ENCODE measurements at regions not wholly inside any gene's neighbourhood (a gene's known extent, or its start where the extent isn't known, plus 50 kb on each side); places are given as distances from the start of the nearest gene placed in this dataset.

DNA sequence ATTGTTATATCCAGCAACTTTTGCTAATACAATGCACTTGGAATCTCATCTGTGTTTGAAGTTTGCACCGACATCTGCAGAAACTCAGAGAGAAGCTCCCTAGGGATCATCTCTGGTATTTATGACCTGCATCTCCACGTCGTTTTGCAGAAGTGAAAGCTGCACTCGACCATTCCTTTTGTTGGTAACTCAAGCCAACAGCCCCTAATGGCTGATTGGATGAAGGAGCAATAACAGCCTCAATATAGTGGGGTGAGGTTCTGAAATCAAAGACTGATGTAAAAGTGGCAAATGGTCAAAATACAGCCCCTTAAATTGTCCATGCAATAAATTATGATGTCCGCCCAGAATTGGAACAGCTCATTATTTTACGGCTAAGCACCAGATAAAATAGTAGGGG is 344.2 kb upstream of the KAZN start:
- H3K27ac ChIP-seq (ENCODE audit: low read depth in 1 of 3, low read length in 2 of 3): no peak overlapping the region
- no peak for FAIRE-seq
- no peaks in the 10 kb centered on the region for H3K9me3 ChIP-seq (ENCODE audit: control insufficient read depth in 2 of 2, insufficient read depth in 1 of 2, low read depth in 1 of 2, low read length in 1 of 2)
- 42 to 59% (median 57%) methylated on average over 6 of the region's 6 CpGs for WGBS, 3 donors
- H3K4me3 ChIP-seq (ENCODE audit: low read depth in 1 of 3, low read length in 3 of 3): no peak overlapping the region
- no peaks in the 10 kb centered on the region for H3K27me3 ChIP-seq (ENCODE audit: control insufficient read depth in 3 of 3, insufficient read depth in 3 of 3, low read length in 3 of 3)
- DNase-seq: no peak
- no peaks in the 10 kb centered on the region for H3K4me1 ChIP-seq (ENCODE audit: control insufficient read depth in 3 of 3, insufficient read depth in 2 of 3, low read depth in 1 of 3, low read length in 2 of 3)
- H3K36me3 ChIP-seq (ENCODE audit: control insufficient read depth in 3 of 3, insufficient read depth in 2 of 3, low read depth in 1 of 3, low read length in 3 of 3): no peaks in the 10 kb centered on the region

- no peak for FAIRE-seq
- 86 to 95% (median 87%) methylated on average over 3 of the region's 3 CpGs for WGBS, 3 donors
Measured at GRCh38 chr1:14255233-14255632, 343.3 kb upstream of the KAZN start.

GRCh38 chr1:14255711-14256110 is 342.8 kb upstream of the KAZN start:
- H3K4me1 ChIP-seq (ENCODE audit: control insufficient read depth in 3 of 3, insufficient read depth in 2 of 3, low read depth in 1 of 3, low read length in 2 of 3): no peaks in the 10 kb centered on the region
- no peak overlapping the region for H3K27ac ChIP-seq (ENCODE audit: low read depth in 1 of 3, low read length in 2 of 3)
- no peak for DNase-seq
- no peak for FAIRE-seq
- H3K4me3 ChIP-seq (ENCODE audit: low read depth in 1 of 3, low read length in 3 of 3): no peak overlapping the region
- WGBS, 3 donors: 57 to 73% (median 70%) methylated on average over 2 of the region's 2 CpGs
- no peaks in the 10 kb centered on the region for H3K36me3 ChIP-seq (ENCODE audit: control insufficient read depth in 3 of 3, insufficient read depth in 2 of 3, low read depth in 1 of 3, low read length in 3 of 3)
- no peaks in the 10 kb centered on the region for H3K27me3 ChIP-seq (ENCODE audit: control insufficient read depth in 3 of 3, insufficient read depth in 3 of 3, low read length in 3 of 3)
- H3K9me3 ChIP-seq (ENCODE audit: control insufficient read depth in 2 of 2, insufficient read depth in 1 of 2, low read depth in 1 of 2, low read length in 1 of 2): no peaks in the 10 kb centered on the region

More at GRCh38 chr1:14255233-14255632, 343.3 kb upstream of the KAZN start:
- Histone ChIP-seq H3K4me1 (ENCODE audit: control insufficient read depth in 3 of 3, insufficient read depth in 2 of 3, low read depth in 1 of 3, low read length in 2 of 3) (no peaks in the 10 kb centered on the region), H3K9me3 (ENCODE audit: control insufficient read depth in 2 of 2, insufficient read depth in 1 of 2, low read depth in 1 of 2, low read length in 1 of 2) (no peaks in the 10 kb centered on the region), H3K4me3 (ENCODE audit: low read depth in 1 of 3, low read length in 3 of 3) (no peak overlapping the region), H3K27ac (ENCODE audit: low read depth in 1 of 3, low read length in 2 of 3) (no peak overlapping the region), H3K27me3 (ENCODE audit: control insufficient read depth in 3 of 3, insufficient read depth in 3 of 3, low read length in 3 of 3) (no peaks in the 10 kb centered on the region), H3K36me3 (ENCODE audit: control insufficient read depth in 3 of 3, insufficient read depth in 2 of 3, low read depth in 1 of 3, low read length in 3 of 3) (no peaks in the 10 kb centered on the region)
- DNase-seq: no peak

DNA sequence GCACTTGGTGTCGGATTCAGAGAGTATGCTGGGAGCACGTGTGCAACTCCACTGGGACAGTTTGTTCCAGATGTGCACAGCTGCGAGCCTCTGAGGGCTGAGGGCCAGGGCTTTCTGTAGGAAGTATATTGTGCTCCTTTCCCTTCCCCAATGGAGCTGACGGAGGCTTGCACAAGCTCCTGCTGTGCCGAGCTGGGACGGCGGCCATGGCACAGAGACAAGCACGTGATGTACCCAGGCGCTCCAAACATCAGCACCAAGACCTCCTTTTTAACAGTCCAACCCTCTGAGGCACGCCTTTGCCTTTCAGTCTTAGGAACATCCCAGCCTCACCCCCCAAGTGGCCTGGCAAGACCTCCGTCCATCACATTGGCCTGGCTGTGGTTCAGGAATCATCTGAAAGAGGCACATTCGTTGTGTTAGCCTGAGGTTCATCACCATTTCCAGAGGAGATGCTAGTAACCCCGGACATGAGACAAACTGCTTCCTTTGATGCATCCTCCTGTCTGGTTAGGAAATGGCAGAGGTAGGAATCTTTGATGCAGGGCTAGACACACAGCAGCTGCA is 339.2 kb upstream of the KAZN start:
- peak overlapping the region in 1 of 3 donors; percentile 47 for H3K27ac ChIP-seq (ENCODE audit: low read depth in 1 of 3, low read length in 2 of 3)
- FAIRE-seq: no peak
- WGBS, 3 donors: 65 to 94% (median 84%) methylated on average over 13 of the region's 13 CpGs

GRCh38 chr1:14260480-14260879 is 338.0 kb upstream of the KAZN start:
- WGBS, 3 donors: 93 to 97% (median 95%) methylated on average over 8 of the region's 8 CpGs
- H3K4me3 ChIP-seq (ENCODE audit: low read depth in 1 of 3, low read length in 3 of 3): no peak overlapping the region
- peak overlapping the region in 1 of 3 donors; percentile 14 for H3K27ac ChIP-seq (ENCODE audit: low read depth in 1 of 3, low read length in 2 of 3)

More for the DNA sequence above, 339.2 kb upstream of the KAZN start:
- Histone ChIP-seq H3K27me3 (ENCODE audit: control insufficient read depth in 3 of 3, insufficient read depth in 3 of 3, low read length in 3 of 3) (no peaks in the 10 kb centered on the region), H3K4me1 (ENCODE audit: control insufficient read depth in 3 of 3, insufficient read depth in 2 of 3, low read depth in 1 of 3, low read length in 2 of 3) (no peaks in the 10 kb centered on the region), H3K4me3 (ENCODE audit: low read depth in 1 of 3, low read length in 3 of 3) (no peak overlapping the region), H3K9me3 (ENCODE audit: control insufficient read depth in 2 of 2, insufficient read depth in 1 of 2, low read depth in 1 of 2, low read length in 1 of 2) (no peaks in the 10 kb centered on the region), H3K36me3 (ENCODE audit: control insufficient read depth in 3 of 3, insufficient read depth in 2 of 3, low read depth in 1 of 3, low read length in 3 of 3) (no peaks in the 10 kb centered on the region)
- DNase-seq: peak; percentile 2 to 24

DNA sequence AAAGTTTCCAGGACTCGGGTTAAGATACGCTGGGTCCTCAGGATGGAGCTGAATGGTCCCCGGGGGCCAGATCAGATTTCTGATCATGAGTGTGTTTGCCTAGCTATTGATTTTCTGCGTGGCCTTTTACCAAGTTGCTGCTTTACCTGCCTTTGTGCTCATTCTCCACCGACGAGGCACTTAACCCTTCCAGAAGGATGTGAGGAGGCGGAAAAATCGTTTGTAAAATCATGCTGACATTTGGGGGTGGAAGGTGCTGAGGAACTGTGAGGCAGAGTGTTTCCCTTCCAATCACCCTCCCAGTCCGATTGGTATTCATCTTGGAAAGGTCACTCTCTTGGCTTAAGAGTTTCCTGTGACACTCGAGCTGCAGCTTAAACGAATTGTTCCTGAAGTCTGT is 337.1 kb upstream of the KAZN start:
- FAIRE-seq: no peak
- no peaks in the 10 kb centered on the region for H3K9me3 ChIP-seq (ENCODE audit: control insufficient read depth in 2 of 2, insufficient read depth in 1 of 2, low read depth in 1 of 2, low read length in 1 of 2)
- H3K36me3 ChIP-seq (ENCODE audit: control insufficient read depth in 3 of 3, insufficient read depth in 2 of 3, low read depth in 1 of 3, low read length in 3 of 3): no peaks in the 10 kb centered on the region
- H3K4me3 ChIP-seq (ENCODE audit: low read depth in 1 of 3, low read length in 3 of 3): no peak overlapping the region
- WGBS, 3 donors: 67 to 73% (median 70%) methylated on average over 11 of the region's 11 CpGs
- H3K4me1 ChIP-seq (ENCODE audit: control insufficient read depth in 3 of 3, insufficient read depth in 2 of 3, low read depth in 1 of 3, low read length in 2 of 3): no peaks in the 10 kb centered on the region
- DNase-seq: no peak
- no peaks in the 10 kb centered on the region for H3K27me3 ChIP-seq (ENCODE audit: control insufficient read depth in 3 of 3, insufficient read depth in 3 of 3, low read length in 3 of 3)
- no peak overlapping the region for H3K27ac ChIP-seq (ENCODE audit: low read depth in 1 of 3, low read length in 2 of 3)

More at GRCh38 chr1:14260480-14260879, 338.0 kb upstream of the KAZN start:
- FAIRE-seq (no peak), DNase-seq (no peak)
- Histone ChIP-seq H3K4me1 (ENCODE audit: control insufficient read depth in 3 of 3, insufficient read depth in 2 of 3, low read depth in 1 of 3, low read length in 2 of 3) (no peaks in the 10 kb centered on the region), H3K27me3 (ENCODE audit: control insufficient read depth in 3 of 3, insufficient read depth in 3 of 3, low read length in 3 of 3) (no peaks in the 10 kb centered on the region), H3K36me3 (ENCODE audit: control insufficient read depth in 3 of 3, insufficient read depth in 2 of 3, low read depth in 1 of 3, low read length in 3 of 3) (no peaks in the 10 kb centered on the region), H3K9me3 (ENCODE audit: control insufficient read depth in 2 of 2, insufficient read depth in 1 of 2, low read depth in 1 of 2, low read length in 1 of 2) (no peaks in the 10 kb centered on the region)

- Histone ChIP-seq H3K36me3 (ENCODE audit: control insufficient read depth in 3 of 3, insufficient read depth in 2 of 3, low read depth in 1 of 3, low read length in 3 of 3) (no peaks in the 10 kb centered on the region), H3K27ac (ENCODE audit: low read depth in 1 of 3, low read length in 2 of 3) (no peak overlapping the region), H3K9me3 (ENCODE audit: control insufficient read depth in 2 of 2, insufficient read depth in 1 of 2, low read depth in 1 of 2, low read length in 1 of 2) (no peaks in the 10 kb centered on the region), H3K27me3 (ENCODE audit: control insufficient read depth in 3 of 3, insufficient read depth in 3 of 3, low read length in 3 of 3) (no peaks in the 10 kb centered on the region), H3K4me3 (ENCODE audit: low read depth in 1 of 3, low read length in 3 of 3) (no peak overlapping the region), H3K4me1 (ENCODE audit: control insufficient read depth in 3 of 3, insufficient read depth in 2 of 3, low read depth in 1 of 3, low read length in 2 of 3) (no peaks in the 10 kb centered on the region)
- DNase-seq: no peak
- 77 to 86% (median 78%) methylated on average over 8 of the region's 8 CpGs for WGBS, 3 donors
- no peak for FAIRE-seq
Measured at GRCh38 chr1:14262637-14263036, 335.8 kb upstream of the KAZN start.

DNA sequence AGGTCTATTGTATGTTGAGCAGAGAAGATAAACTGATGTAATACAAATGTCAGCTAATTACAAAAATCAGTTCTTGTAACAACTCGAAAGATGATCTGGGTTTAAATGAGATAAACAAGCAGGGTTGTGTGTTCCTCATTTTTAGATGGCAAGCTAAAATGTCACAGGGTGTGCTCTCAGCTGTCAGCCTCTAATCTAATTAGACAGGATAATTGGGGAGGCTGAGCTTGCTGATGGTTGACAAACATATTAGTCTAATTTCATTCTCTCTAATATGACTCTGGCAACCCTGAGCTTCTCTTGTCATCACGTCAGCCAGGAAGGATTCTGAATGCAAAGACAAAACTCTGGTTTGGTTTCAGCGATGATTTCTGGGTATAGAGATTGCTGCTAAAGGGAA is 335.3 kb upstream of the KAZN start:
- Histone ChIP-seq H3K27me3 (ENCODE audit: control insufficient read depth in 3 of 3, insufficient read depth in 3 of 3, low read length in 3 of 3) (no peaks in the 10 kb centered on the region), H3K27ac (ENCODE audit: low read depth in 1 of 3, low read length in 2 of 3) (no peak overlapping the region), H3K4me3 (ENCODE audit: low read depth in 1 of 3, low read length in 3 of 3) (no peak overlapping the region), H3K9me3 (ENCODE audit: control insufficient read depth in 2 of 2, insufficient read depth in 1 of 2, low read depth in 1 of 2, low read length in 1 of 2) (no peaks in the 10 kb centered on the region), H3K4me1 (ENCODE audit: control insufficient read depth in 3 of 3, insufficient read depth in 2 of 3, low read depth in 1 of 3, low read length in 2 of 3) (no peaks in the 10 kb centered on the region), H3K36me3 (ENCODE audit: control insufficient read depth in 3 of 3, insufficient read depth in 2 of 3, low read depth in 1 of 3, low read length in 3 of 3) (no peaks in the 10 kb centered on the region)
- DNase-seq: no peak
- 71 to 87% (median 79%) methylated on average over 3 of the region's 3 CpGs for WGBS, 3 donors
- FAIRE-seq: no peak

GRCh38 chr1:14263671-14264070 is 334.8 kb upstream of the KAZN start:
- no peaks in the 10 kb centered on the region for H3K9me3 ChIP-seq (ENCODE audit: control insufficient read depth in 2 of 2, insufficient read depth in 1 of 2, low read depth in 1 of 2, low read length in 1 of 2)
- no peak for FAIRE-seq
- no peaks in the 10 kb centered on the region for H3K36me3 ChIP-seq (ENCODE audit: control insufficient read depth in 3 of 3, insufficient read depth in 2 of 3, low read depth in 1 of 3, low read length in 3 of 3)
- DNase-seq: no peak
- 82 to 88% (median 87%) methylated on average over 3 of the region's 3 CpGs for WGBS, 3 donors
- no peak overlapping the region for H3K4me3 ChIP-seq (ENCODE audit: low read depth in 1 of 3, low read length in 3 of 3)
- H3K27me3 ChIP-seq (ENCODE audit: control insufficient read depth in 3 of 3, insufficient read depth in 3 of 3, low read length in 3 of 3): no peaks in the 10 kb centered on the region
- H3K4me1 ChIP-seq (ENCODE audit: control insufficient read depth in 3 of 3, insufficient read depth in 2 of 3, low read depth in 1 of 3, low read length in 2 of 3): no peaks in the 10 kb centered on the region
- H3K27ac ChIP-seq (ENCODE audit: low read depth in 1 of 3, low read length in 2 of 3): no peak overlapping the region

All from small intestine (tissue), 7 donors.